ENCODE measurements at regions not wholly inside any gene's neighbourhood (a gene's known extent, or its start where the extent isn't known, plus 50 kb on each side); places are given as distances from the start of the nearest gene placed in this dataset.
A peak's percentile ranks its signal among the peaks of the same experiment; 100 is the strongest.

DNA sequence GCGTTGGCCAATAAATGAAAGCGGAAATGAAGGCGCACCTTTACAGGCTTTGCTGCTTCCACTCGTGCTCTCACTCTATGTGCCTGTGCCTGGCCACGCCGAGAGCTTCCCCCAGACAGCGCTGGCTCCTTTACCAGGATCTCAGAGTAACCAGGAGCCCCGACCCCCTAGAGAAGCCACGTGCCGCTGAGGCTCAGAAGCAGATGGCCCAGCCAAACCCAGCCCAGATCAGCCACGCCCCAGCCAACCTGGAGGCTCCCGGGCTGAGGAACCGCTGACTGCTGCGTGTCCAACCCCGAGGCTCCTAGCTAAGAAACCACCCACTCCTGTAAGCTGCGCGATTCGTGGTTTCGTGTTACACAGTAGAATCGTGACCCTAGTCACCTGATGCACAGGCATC is 199.3 kb downstream of the NCK2 start:
- CTCF ChIA-PET (ENCODE audit: partially characterized antibody): interaction anchor here (0.9 kb wide), 2 partner anchors 9 to 14 kb away, joined by 3 read pairs; no protein-coding TSS in a partner anchor
- peaks cover 4 to 5% of the 10 kb centered on the region in 2 donors for H3K36me3 Mint-ChIP-seq
- H3K4me3 Mint-ChIP-seq: no peak overlapping the region
- Histone ChIP-seq H3K4me3 (ENCODE audit: low read length in 2 of 2) (no peak overlapping the region), H3K9me3 (ENCODE audit: control insufficient read depth in 1 of 2, low read length in 2 of 2) (no peaks in the 10 kb centered on the region), H3K27ac (ENCODE audit: low read depth, low read length) (no peak overlapping the region), H3K27me3 (ENCODE audit: insufficient read depth, low read length) (no peaks in the 10 kb centered on the region), H3K36me3 (ENCODE audit: insufficient read depth, low read length) (no peaks in the 10 kb centered on the region), H3K4me1 (ENCODE audit: insufficient read depth, low read length) (no peaks in the 10 kb centered on the region)
- peaks cover 0 to 7% (median 3%) of the 10 kb centered on the region in 4 donors for H3K4me1 Mint-ChIP-seq
- H3K27me3 Mint-ChIP-seq: no peaks in the 10 kb centered on the region
- intact Hi-C loops (cut with micrococcal nuclease): no loop called here
- DNase-seq: no peak
- peaks cover 4 to 14% (median 5%) of the 10 kb centered on the region in 8 donors for H3K9me3 Mint-ChIP-seq
- POLR2A ChIA-PET (ENCODE audit: partially characterized antibody): interaction anchor here (1.6 kb wide), 1 partner anchor 14 kb away, joined by 3 read pairs; no protein-coding TSS in a partner anchor
- H3K27ac Mint-ChIP-seq: peak overlapping the region in 1 of 7 donors; percentile 78
